GM12878 (cell line): ENCODE measurements at regions not wholly inside any gene's neighbourhood (a gene's known extent, or its start where the extent isn't known, plus 50 kb on each side); places are given as distances from the start of the nearest gene placed in this dataset.

Experiments
- ATAC-seq: fragments of 200-7000 bp; cut with Tn5 transposase; 3 replicates; pipeline ENCODE4 v1.9.1; 2020; ENCODE audit warnings: mild to moderate bottlenecking, moderate library complexity
- BruUV-seq: library from RNA; stranded (reverse); fragments of 400-500 nt; replicated peaks from 2 replicates; lab custom pipeline; 2021; lab: Mats Ljungman, UMichigan
- CTCF ChIA-PET: fragments of 300-600 bp; sonication (Branson Sonifier 250); formaldehyde crosslinking; extraction: SDS; loops from one replicate; lab custom pipeline; 2021; ENCODE audit warnings: inconsistent platforms; lab: Yijun Ruan, JAX
- POLR2A ChIA-PET: fragments of 350-600 bp; formaldehyde crosslinking; extraction: SDS; loops from one replicate; lab custom pipeline; 2021; ENCODE audit warnings: inconsistent platforms; lab: Charles Lee
- RAD21 ChIA-PET: fragments of 300-600 bp; sonication (Branson Sonifier 250); formaldehyde crosslinking; loops from one replicate; lab custom pipeline; 2023; ENCODE audit warnings: antibody characterized with exemption; ENCODE audit not compliant: unreplicated experiment; lab: Charles Lee
- SMC1A ChIA-PET: fragments of 300-600 bp; sonication (Branson Sonifier 250); formaldehyde crosslinking; loops from one replicate; lab custom pipeline; 2023; ENCODE audit not compliant: unreplicated experiment, uncharacterized antibody; lab: Charles Lee
- DNase-seq: peaks from one replicate; pipeline ENCODE4 v3.0.0-alpha.2; 2011; ENCODE audit warnings: low read depth, low spot score
- FAIRE-seq: peaks from 3 replicates; lab custom pipeline; 2011; peaks lifted over from hg19 to GRCh38; lab: Jason Lieb, UNC
- H2AFZ ChIP-seq: 2 replicates; pipeline ENCODE4 v1.6.0; 2011; ENCODE audit warnings: low read depth, low read length, control low read depth; ENCODE audit not compliant: control insufficient read depth
- H3K27ac ChIP-seq: 2 replicates; pipeline ENCODE4 v1.5.1; 2011; ENCODE audit warnings: control low read depth; ENCODE audit not compliant: control insufficient read depth, insufficient read depth
- H3K27me3 ChIP-seq, 2 experiments: replicated peaks in 1 of 2; 2 replicates each; pipeline versions ENCODE4 v1.6.0 to v1.6.1; 2011; ENCODE audit warnings: low read length in 1 of 2; ENCODE audit not compliant: control insufficient read depth in 2 of 2, insufficient read depth in 2 of 2
- H3K36me3 ChIP-seq, 2 experiments: 2 replicates each; pipeline ENCODE4 v1.5.1; 2011; ENCODE audit warnings: low read length in 1 of 2; ENCODE audit not compliant: control insufficient read depth in 2 of 2, insufficient read depth in 2 of 2
- H3K4me1 ChIP-seq: 2 replicates; pipeline ENCODE4 v1.6.1; 2011; ENCODE audit warnings: mild to moderate bottlenecking, low read length, moderate library complexity, mixed read lengths; ENCODE audit not compliant: control insufficient read depth, insufficient read depth
- H3K4me2 ChIP-seq: 2 replicates; pipeline ENCODE4 v1.6.0; 2011; ENCODE audit warnings: control low read depth; ENCODE audit not compliant: control insufficient read depth, insufficient read depth
- H3K4me3 ChIP-seq: fragments of 200-600 bp; sonication (generic); 2 replicates; pipeline ENCODE4 v1.5.1; 2016
- H3K79me2 ChIP-seq: 2 replicates; pipeline ENCODE4 v1.6.0; 2011; ENCODE audit warnings: low read length; ENCODE audit not compliant: control insufficient read depth, insufficient read depth
- H3K9ac ChIP-seq: 2 replicates; pipeline ENCODE4 v1.8.0; 2011; ENCODE audit warnings: low read length, control low read depth, mixed read lengths; ENCODE audit not compliant: control insufficient read depth, insufficient read depth
- H3K9me3 ChIP-seq: replicated peaks from 3 replicates; pipeline ENCODE4 v1.5.1; 2011; ENCODE audit warnings: mild to moderate bottlenecking, low read length; ENCODE audit not compliant: control insufficient read depth, insufficient read depth
- H4K20me1 ChIP-seq: 2 replicates; pipeline ENCODE4 v1.6.0; 2011; ENCODE audit not compliant: control insufficient read depth, insufficient read depth
- CBX3 ChIP-seq: fragments of 200-600 bp; sonication (generic); IDR thresholded peaks from 2 replicates; pipeline ENCODE4 v1.6.1; 2016; ENCODE audit warnings: low read depth, borderline replicate concordance
- CREM ChIP-seq: IDR thresholded peaks from 2 replicates; pipeline ENCODE4 v1.6.1; 2014; ENCODE audit warnings: antibody characterized with exemption, low read depth
- ESRRA ChIP-seq: IDR thresholded peaks from 2 replicates; pipeline ENCODE4 v1.6.1; 2012; ENCODE audit warnings: mild to moderate bottlenecking, low read length, improper control_type of control experiment
- MYB ChIP-seq: fragments of 150-350 bp; IDR thresholded peaks from 2 replicates; pipeline ENCODE4 v1.6.1; 2014; ENCODE audit warnings: mild to moderate bottlenecking, low read depth, low read length, borderline replicate concordance
- NR2C2 ChIP-seq: IDR thresholded peaks from 2 replicates; pipeline ENCODE4 v1.6.1; 2011; ENCODE audit warnings: borderline replicate concordance, low read depth; ENCODE audit not compliant: control insufficient read depth, insufficient read length
- NRF1 ChIP-seq: conservative IDR thresholded peaks from 2 replicates; pipeline ENCODE4 v1.6.1; 2011; ENCODE audit warnings: mild to moderate bottlenecking, low read depth, low read length, improper control_type of control experiment
- PAX5 ChIP-seq: IDR thresholded peaks from 2 replicates; pipeline ENCODE4 v1.6.1; 2011; ENCODE audit warnings: low read depth, low read length, borderline replicate concordance
- SP1 ChIP-seq: IDR thresholded peaks from one replicate; pipeline ENCODE4 v1.6.1; 2011; ENCODE audit warnings: low read depth, low read length
- STAT3 ChIP-seq: IDR thresholded peaks from 2 replicates; pipeline ENCODE4 v1.6.1; 2011; ENCODE audit warnings: low read depth, low read length, improper control_type of control experiment
- SUZ12 ChIP-seq: fragments of 200-600 bp; sonication (generic); IDR thresholded peaks from one replicate; pipeline ENCODE4 v1.6.1; 2018; ENCODE audit warnings: antibody characterized with exemption, mild to moderate bottlenecking; ENCODE audit not compliant: unreplicated experiment
- WGBS: methylation state at CpG from one replicate; pipeline ENCODE4 v1.1.6; 2016; ENCODE audit warnings: low lambda C conversion rate; ENCODE audit not compliant: insufficient replicate concordance, insufficient coverage; ENCODE audit errors: missing lambda C conversion rate; 5-methylcytosine and 5-hydroxymethylcytosine counted together
- in situ Hi-C: fragments of 300-500 bp; cut with MboI; formaldehyde crosslinking; loops from 9 replicates; pipeline ENCODE4 v1.14.3; 2018; ENCODE audit warnings: mixed read lengths
- intact Hi-C: fragments of 100-400 bp; cut with micrococcal nuclease; formaldehyde crosslinking; loops from one replicate; pipeline ENCODE4 v1.14.2; 2022; ENCODE audit not compliant: unreplicated experiment
- TF ChIP-seq, protein P1 (sequence below): fragments of 150-350 bp; IDR thresholded peaks from 2 replicates; pipeline ENCODE4 v1.6.1; 2016; ENCODE audit warnings: low read depth, low read length
- TF ChIP-seq, protein P2 (sequence below): fragments of 450-650 bp; IDR thresholded peaks from 2 replicates; pipeline ENCODE4 v1.6.1; 2017; ENCODE audit warnings: borderline replicate concordance
- TF ChIP-seq, protein P3 (sequence below): fragments of 450-650 bp; conservative IDR thresholded peaks from 2 replicates; pipeline ENCODE4 v1.6.1; 2017; ENCODE audit warnings: mild to moderate bottlenecking, moderate library complexity
- TF ChIP-seq, protein P4 (sequence below): fragments of 450-650 bp; formaldehyde crosslinking; IDR thresholded peaks from 2 replicates; pipeline ENCODE4 v1.5.0; 2022; ENCODE audit warnings: mild to moderate bottlenecking, missing genetic modification characterization

DNA sequence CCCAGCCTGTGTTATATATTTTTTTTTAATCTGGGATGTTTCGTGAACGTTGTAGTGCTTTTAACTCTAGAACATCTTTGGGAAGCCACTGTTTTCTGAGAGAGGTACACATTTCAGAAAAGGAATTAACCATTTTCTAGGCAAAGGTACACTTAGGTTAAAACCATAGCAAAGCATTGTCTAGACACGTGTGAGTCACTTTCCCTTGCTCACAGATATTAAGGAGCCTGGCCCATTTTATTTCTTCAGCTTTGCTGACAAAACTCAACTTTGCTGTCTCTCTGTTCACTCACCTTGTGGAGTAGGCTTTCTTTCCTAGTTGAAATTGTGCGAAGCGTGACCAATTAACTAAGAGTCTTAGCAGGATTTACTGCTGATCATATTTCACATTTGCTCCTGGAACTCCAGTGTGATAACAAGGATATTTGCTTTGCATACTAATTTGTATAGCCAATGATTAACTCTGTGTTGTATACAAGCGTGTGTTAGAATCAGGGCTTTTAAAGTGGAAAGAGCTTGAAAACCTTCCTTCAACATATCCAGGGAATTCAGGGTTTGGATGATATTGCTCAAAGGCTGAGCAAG is 215.0 kb upstream of the AGAP1 start:
- no peaks in the 10 kb centered on the region for H3K36me3 ChIP-seq
- intact Hi-C loops (no loop called here), in situ Hi-C loops (no loop called here)
- no peaks in the 10 kb centered on the region for H3K27me3 ChIP-seq
- TF ChIP-seq, protein P1, sequence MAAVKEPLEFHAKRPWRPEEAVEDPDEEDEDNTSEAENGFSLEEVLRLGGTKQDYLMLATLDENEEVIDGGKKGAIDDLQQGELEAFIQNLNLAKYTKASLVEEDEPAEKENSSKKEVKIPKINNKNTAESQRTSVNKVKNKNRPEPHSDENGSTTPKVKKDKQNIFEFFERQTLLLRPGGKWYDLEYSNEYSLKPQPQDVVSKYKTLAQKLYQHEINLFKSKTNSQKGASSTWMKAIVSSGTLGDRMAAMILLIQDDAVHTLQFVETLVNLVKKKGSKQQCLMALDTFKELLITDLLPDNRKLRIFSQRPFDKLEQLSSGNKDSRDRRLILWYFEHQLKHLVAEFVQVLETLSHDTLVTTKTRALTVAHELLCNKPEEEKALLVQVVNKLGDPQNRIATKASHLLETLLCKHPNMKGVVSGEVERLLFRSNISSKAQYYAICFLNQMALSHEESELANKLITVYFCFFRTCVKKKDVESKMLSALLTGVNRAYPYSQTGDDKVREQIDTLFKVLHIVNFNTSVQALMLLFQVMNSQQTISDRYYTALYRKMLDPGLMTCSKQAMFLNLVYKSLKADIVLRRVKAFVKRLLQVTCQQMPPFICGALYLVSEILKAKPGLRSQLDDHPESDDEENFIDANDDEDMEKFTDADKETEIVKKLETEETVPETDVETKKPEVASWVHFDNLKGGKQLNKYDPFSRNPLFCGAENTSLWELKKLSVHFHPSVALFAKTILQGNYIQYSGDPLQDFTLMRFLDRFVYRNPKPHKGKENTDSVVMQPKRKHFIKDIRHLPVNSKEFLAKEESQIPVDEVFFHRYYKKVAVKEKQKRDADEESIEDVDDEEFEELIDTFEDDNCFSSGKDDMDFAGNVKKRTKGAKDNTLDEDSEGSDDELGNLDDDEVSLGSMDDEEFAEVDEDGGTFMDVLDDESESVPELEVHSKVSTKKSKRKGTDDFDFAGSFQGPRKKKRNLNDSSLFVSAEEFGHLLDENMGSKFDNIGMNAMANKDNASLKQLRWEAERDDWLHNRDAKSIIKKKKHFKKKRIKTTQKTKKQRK: no peak
- TF ChIP-seq CREM (no peak), ESRRA (no peak), NR2C2 (no peak), SUZ12 (no peak), NRF1 (no peak), SP1 (no peak), STAT3 (no peak), PAX5 (no peak), CBX3 (no peak), MYB (no peak)
- TF ChIP-seq, protein P2, sequence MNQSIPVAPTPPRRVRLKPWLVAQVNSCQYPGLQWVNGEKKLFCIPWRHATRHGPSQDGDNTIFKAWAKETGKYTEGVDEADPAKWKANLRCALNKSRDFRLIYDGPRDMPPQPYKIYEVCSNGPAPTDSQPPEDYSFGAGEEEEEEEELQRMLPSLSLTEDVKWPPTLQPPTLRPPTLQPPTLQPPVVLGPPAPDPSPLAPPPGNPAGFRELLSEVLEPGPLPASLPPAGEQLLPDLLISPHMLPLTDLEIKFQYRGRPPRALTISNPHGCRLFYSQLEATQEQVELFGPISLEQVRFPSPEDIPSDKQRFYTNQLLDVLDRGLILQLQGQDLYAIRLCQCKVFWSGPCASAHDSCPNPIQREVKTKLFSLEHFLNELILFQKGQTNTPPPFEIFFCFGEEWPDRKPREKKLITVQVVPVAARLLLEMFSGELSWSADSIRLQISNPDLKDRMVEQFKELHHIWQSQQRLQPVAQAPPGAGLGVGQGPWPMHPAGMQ: no peak
- TF ChIP-seq, protein P3, sequence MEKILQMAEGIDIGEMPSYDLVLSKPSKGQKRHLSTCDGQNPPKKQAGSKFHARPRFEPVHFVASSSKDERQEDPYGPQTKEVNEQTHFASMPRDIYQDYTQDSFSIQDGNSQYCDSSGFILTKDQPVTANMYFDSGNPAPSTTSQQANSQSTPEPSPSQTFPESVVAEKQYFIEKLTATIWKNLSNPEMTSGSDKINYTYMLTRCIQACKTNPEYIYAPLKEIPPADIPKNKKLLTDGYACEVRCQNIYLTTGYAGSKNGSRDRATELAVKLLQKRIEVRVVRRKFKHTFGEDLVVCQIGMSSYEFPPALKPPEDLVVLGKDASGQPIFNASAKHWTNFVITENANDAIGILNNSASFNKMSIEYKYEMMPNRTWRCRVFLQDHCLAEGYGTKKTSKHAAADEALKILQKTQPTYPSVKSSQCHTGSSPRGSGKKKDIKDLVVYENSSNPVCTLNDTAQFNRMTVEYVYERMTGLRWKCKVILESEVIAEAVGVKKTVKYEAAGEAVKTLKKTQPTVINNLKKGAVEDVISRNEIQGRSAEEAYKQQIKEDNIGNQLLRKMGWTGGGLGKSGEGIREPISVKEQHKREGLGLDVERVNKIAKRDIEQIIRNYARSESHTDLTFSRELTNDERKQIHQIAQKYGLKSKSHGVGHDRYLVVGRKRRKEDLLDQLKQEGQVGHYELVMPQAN: no peak
- TF ChIP-seq, protein P4, sequence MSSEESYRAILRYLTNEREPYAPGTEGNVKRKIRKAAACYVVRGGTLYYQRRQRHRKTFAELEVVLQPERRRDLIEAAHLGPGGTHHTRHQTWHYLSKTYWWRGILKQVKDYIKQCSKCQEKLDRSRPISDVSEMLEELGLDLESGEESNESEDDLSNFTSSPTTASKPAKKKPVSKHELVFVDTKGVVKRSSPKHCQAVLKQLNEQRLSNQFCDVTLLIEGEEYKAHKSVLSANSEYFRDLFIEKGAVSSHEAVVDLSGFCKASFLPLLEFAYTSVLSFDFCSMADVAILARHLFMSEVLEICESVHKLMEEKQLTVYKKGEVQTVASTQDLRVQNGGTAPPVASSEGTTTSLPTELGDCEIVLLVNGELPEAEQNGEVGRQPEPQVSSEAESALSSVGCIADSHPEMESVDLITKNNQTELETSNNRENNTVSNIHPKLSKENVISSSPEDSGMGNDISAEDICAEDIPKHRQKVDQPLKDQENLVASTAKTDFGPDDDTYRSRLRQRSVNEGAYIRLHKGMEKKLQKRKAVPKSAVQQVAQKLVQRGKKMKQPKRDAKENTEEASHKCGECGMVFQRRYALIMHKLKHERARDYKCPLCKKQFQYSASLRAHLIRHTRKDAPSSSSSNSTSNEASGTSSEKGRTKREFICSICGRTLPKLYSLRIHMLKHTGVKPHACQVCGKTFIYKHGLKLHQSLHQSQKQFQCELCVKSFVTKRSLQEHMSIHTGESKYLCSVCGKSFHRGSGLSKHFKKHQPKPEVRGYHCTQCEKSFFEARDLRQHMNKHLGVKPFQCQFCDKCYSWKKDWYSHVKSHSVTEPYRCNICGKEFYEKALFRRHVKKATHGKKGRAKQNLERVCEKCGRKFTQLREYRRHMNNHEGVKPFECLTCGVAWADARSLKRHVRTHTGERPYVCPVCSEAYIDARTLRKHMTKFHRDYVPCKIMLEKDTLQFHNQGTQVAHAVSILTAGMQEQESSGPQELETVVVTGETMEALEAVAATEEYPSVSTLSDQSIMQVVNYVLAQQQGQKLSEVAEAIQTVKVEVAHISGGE (CRISPR knock-in tag): no peak
- H3K9me3 ChIP-seq: no peaks in the 10 kb centered on the region
- no peaks in the 10 kb centered on the region for H4K20me1 ChIP-seq
- H2AFZ ChIP-seq: no peak overlapping the region
- no peaks in the 10 kb centered on the region for H3K4me1 ChIP-seq
- ChIA-PET POLR2A (no interaction called here), CTCF (no interaction called here), SMC1A (no interaction called here), RAD21 (no interaction called here)
- no peak overlapping the region for H3K4me2 ChIP-seq
- no peak for FAIRE-seq
- no peak overlapping the region for H3K27ac ChIP-seq
- no peak overlapping the region for H3K4me3 ChIP-seq
- 41% methylated on average over 6 of the region's 6 CpGs for WGBS
- no TSS peak for BruUV-seq
- ATAC-seq: no peak
- H3K9ac ChIP-seq: no peak overlapping the region
- DNase-seq: no peak
- no peaks in the 10 kb centered on the region for H3K79me2 ChIP-seq
